B cell (primary cell): ENCODE measurements at regions not wholly inside any gene's neighbourhood (a gene's known extent, or its start where the extent isn't known, plus 50 kb on each side); places are given as distances from the start of the nearest gene placed in this dataset.

Experiments
- ATAC-seq: fragments of 200-7000 bp; cut with Tn5 transposase; one replicate; pipeline ENCODE4 v1.10.0; 2021; ENCODE audit warnings: low read depth, mild to moderate bottlenecking, moderate number of reproducible peaks, moderate library complexity
- CTCF ChIA-PET: fragments of 350-600 bp; sonication (Branson Sonifier 250); formaldehyde crosslinking; loops from one replicate; lab custom pipeline; 2021; ENCODE audit warnings: antibody characterized with exemption, inconsistent platforms; lab: Charles Lee
- POLR2A ChIA-PET: fragments of 350-600 bp; sonication (Branson Sonifier 250); formaldehyde crosslinking; loops from one replicate; lab custom pipeline; 2021; ENCODE audit warnings: antibody characterized with exemption; lab: Charles Lee
- DNase-seq: peaks from one replicate; pipeline ENCODE4 v3.0.0; 2013
- H2AFZ ChIP-seq: 2 replicates; pipeline ENCODE4 v1.6.1; 2012; ENCODE audit warnings: mild to moderate bottlenecking, low read depth, low read length; ENCODE audit not compliant: insufficient read depth, poor library complexity, severe bottlenecking
- H3K27ac ChIP-seq, 2 donors: 1 replicate in 1 of 2; 2 replicates in 1 of 2; pipeline ENCODE4 v1.5.1; 2012 to 2013; ENCODE audit warnings: low read length in 2 of 2, mild to moderate bottlenecking in 2 of 2, moderate library complexity in 1 of 2
- H3K27me3 ChIP-seq, 4 experiments: fragments of 200-600 bp in 1 of 4; sonication (generic) in 1 of 4; replicated peaks in 1 of 4; 1 replicate in 2 of 4; 2 replicates in 2 of 4; pipeline versions ENCODE4 v1.6.1 to v1.7.0; 2013 to 2016; ENCODE audit warnings: low read length in 3 of 4, mild to moderate bottlenecking in 2 of 4, mixed read lengths in 1 of 4, moderate library complexity in 1 of 4; ENCODE audit not compliant: insufficient read depth in 4 of 4, control insufficient read depth in 3 of 4; ENCODE audit errors: control extremely low read depth in 1 of 4
- H3K36me3 ChIP-seq, 2 experiments: replicated peaks in 1 of 2; 1 replicate in 1 of 2; 2 replicates in 1 of 2; pipeline versions ENCODE4 v1.6.1 to v1.7.1; 2013; ENCODE audit warnings: low read length in 1 of 2; ENCODE audit not compliant: insufficient read depth in 2 of 2, control insufficient read depth in 1 of 2; ENCODE audit errors: control extremely low read depth in 1 of 2, extremely low read depth in 1 of 2
- H3K4me1 ChIP-seq, 2 donors: fragments of 200-600 bp in 1 of 2; sonication (generic) in 1 of 2; 1 replicate in 1 of 2; 2 replicates in 1 of 2; pipeline versions ENCODE4 v1.5.1 to v1.6.1; 2013 to 2017; ENCODE audit warnings: low read length in 2 of 2; ENCODE audit not compliant: control insufficient read depth in 2 of 2, insufficient read depth in 2 of 2
- H3K4me2 ChIP-seq: replicated peaks from 2 replicates; pipeline ENCODE3; 2012; ENCODE audit warnings: mild to moderate bottlenecking, low read depth, low read length; ENCODE audit not compliant: poor library complexity, severe bottlenecking
- H3K4me3 ChIP-seq, 5 experiments: fragments of 200-600 bp in 1 of 5; sonication (generic) in 1 of 5; 1 replicate in 3 of 5; 2 replicates in 2 of 5; pipeline versions ENCODE4 v1.5.1 to v1.7.0; 2011 to 2016; ENCODE audit warnings: low read length in 4 of 5, mild to moderate bottlenecking in 4 of 5, low read depth in 2 of 5, control low read depth in 1 of 5, moderate library complexity in 1 of 5; ENCODE audit not compliant: insufficient read depth in 1 of 5; ENCODE audit errors: control extremely low read depth in 1 of 5, extremely low read depth in 1 of 5
- H3K79me2 ChIP-seq: fragments of 200-600 bp; sonication (generic); one replicate; pipeline ENCODE4 v1.6.0; 2016; ENCODE audit warnings: low read length; ENCODE audit not compliant: control insufficient read depth, insufficient read depth
- H3K9ac ChIP-seq: fragments of 200-600 bp; sonication (generic); 2 replicates; pipeline ENCODE4 v1.6.1; 2017; ENCODE audit warnings: mild to moderate bottlenecking, low read length, moderate library complexity
- H3K9me3 ChIP-seq, 3 donors: one replicate each; pipeline versions ENCODE4 v1.6.1 to v1.7.1; 2013; ENCODE audit warnings: low read length in 2 of 3; ENCODE audit not compliant: control insufficient read depth in 2 of 3, insufficient read depth in 1 of 3; ENCODE audit errors: control extremely low read depth in 1 of 3
- H4K20me1 ChIP-seq: 2 replicates; pipeline ENCODE4 v1.6.0; 2012; ENCODE audit warnings: mild to moderate bottlenecking, low read length; ENCODE audit not compliant: insufficient read depth, control insufficient read depth, poor library complexity, severe bottlenecking
- H3K27ac Mint-ChIP-seq: one replicate; pipeline ENCODE4 v1.8.0; 2021; ENCODE audit warnings: mixed read lengths
- H3K27me3 Mint-ChIP-seq: one replicate; pipeline ENCODE4 v1.8.0; 2021; ENCODE audit warnings: mixed read lengths
- H3K4me1 Mint-ChIP-seq: one replicate; pipeline ENCODE4 v1.8.0; 2021; ENCODE audit warnings: mixed read lengths
- H3K4me3 Mint-ChIP-seq: one replicate; pipeline ENCODE4 v1.8.0; 2021; ENCODE audit warnings: mixed read lengths
- H3K9me3 Mint-ChIP-seq: one replicate; pipeline ENCODE4 v1.8.0; 2022; ENCODE audit warnings: mixed read lengths; ENCODE audit not compliant: insufficient read depth
- EZH2 ChIP-seq: IDR thresholded peaks from 2 replicates; pipeline ENCODE4 v1.6.1; 2012; ENCODE audit warnings: borderline replicate concordance, low read depth, mild to moderate bottlenecking, moderate library complexity, low read length; ENCODE audit not compliant: insufficient read depth, poor library complexity, severe bottlenecking
- WGBS: methylation state at CpG from one replicate; pipeline ENCODE4 v1.1.5; 2013; ENCODE audit warnings: missing lambda C conversion rate; ENCODE audit not compliant: insufficient coverage; 5-methylcytosine and 5-hydroxymethylcytosine counted together
- intact Hi-C: fragments of 100-400 bp; cut with micrococcal nuclease; formaldehyde crosslinking; loops from one replicate; pipeline ENCODE4 v1.10.0; 2022
- TF ChIP-seq, protein P1 (sequence below): fragments of 200-600 bp; IDR thresholded peaks from one replicate; pipeline ENCODE4 v1.8.0; 2022; ENCODE audit warnings: antibody characterized with exemption, mild to moderate bottlenecking

DNA sequence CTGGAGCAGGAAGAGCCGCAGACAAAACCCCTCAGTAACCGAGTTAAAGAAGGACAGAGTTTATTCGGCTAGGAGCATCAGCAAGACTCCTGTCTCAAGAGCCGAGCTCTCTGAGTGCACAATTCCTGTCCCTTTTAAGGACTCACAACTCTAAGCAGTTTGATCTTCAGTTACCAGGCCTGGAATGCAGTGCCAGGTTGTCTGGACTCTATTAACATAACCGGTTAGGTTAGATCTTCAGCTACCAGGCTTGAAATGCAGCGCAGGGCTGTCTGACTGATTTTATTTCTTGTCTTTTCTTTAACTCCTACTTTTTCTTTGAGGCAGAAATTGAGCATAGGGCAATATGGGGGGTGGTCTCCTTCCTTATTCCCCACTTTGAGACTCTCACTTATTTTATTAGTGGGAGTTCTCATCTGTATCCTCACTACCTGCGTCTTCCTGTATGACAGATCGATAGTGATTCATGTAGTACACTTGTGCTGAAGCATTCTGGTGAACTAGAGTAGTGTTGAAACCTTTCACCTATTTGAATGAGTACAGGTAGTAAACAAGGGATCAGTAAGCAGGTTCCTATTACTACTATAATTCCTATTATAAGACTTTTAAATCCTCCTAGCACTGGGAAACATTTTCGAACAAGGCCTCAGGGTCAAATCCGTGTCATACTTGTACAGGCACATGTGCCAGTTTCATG is 325.0 kb downstream of the CGGBP1 start:
- H2AFZ ChIP-seq, result no peak overlapping the region
- H3K27ac ChIP-seq, result no peak overlapping the region
- TF ChIP-seq EZH2, result no peak
- TF ChIP-seq, protein P1, sequence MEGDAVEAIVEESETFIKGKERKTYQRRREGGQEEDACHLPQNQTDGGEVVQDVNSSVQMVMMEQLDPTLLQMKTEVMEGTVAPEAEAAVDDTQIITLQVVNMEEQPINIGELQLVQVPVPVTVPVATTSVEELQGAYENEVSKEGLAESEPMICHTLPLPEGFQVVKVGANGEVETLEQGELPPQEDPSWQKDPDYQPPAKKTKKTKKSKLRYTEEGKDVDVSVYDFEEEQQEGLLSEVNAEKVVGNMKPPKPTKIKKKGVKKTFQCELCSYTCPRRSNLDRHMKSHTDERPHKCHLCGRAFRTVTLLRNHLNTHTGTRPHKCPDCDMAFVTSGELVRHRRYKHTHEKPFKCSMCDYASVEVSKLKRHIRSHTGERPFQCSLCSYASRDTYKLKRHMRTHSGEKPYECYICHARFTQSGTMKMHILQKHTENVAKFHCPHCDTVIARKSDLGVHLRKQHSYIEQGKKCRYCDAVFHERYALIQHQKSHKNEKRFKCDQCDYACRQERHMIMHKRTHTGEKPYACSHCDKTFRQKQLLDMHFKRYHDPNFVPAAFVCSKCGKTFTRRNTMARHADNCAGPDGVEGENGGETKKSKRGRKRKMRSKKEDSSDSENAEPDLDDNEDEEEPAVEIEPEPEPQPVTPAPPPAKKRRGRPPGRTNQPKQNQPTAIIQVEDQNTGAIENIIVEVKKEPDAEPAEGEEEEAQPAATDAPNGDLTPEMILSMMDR, result no peak
- H3K4me1 Mint-ChIP-seq, result no peaks in the 10 kb centered on the region
- H3K27ac Mint-ChIP-seq, result no peak overlapping the region
- no peak overlapping the region for H3K9ac ChIP-seq
- POLR2A ChIA-PET, result no interaction called here
- H3K9me3 Mint-ChIP-seq, result no peaks in the 10 kb centered on the region
- H3K4me3 ChIP-seq, result no peak overlapping the region
- H3K9me3 ChIP-seq, result no peaks in the 10 kb centered on the region
- H3K79me2 ChIP-seq, result no peaks in the 10 kb centered on the region
- H3K4me1 ChIP-seq, result no peaks in the 10 kb centered on the region
- intact Hi-C loops, result no loop called here
- CTCF ChIA-PET, result no interaction called here
- H3K36me3 ChIP-seq, result no peaks in the 10 kb centered on the region
- H4K20me1 ChIP-seq, result no peaks in the 10 kb centered on the region
- no peak for DNase-seq
- H3K4me2 ChIP-seq, result no peak overlapping the region
- 94% methylated on average over 5 of the region's 10 CpGs for WGBS
- H3K27me3 Mint-ChIP-seq, result no peaks in the 10 kb centered on the region
- ATAC-seq, result no peak
- no peak overlapping the region for H3K4me3 Mint-ChIP-seq
- H3K27me3 ChIP-seq, result no peaks in the 10 kb centered on the region

DNA sequence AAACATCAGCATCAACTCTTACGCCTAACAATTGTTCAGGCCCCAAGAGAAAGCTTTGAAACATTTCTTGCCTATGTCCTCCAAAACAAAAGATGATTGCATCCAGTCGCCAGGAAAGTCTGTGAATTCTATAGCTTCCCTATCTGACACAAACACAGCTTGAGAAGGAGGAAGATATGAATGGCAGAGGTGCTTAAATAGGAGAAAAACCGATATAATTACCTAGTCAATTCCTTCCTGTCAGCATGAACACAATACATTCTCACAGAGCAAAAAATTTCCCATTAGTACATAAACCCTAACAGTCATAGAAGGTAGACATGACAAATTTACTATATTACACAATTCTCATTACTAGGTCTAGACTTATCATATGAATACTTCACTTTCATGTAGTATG is 326.5 kb downstream of the CGGBP1 start:
- no peaks in the 10 kb centered on the region for H4K20me1 ChIP-seq
- Mint-ChIP-seq H3K27ac (no peak overlapping the region), H3K4me3 (no peak overlapping the region), H3K9me3 (no peaks in the 10 kb centered on the region), H3K27me3 (no peaks in the 10 kb centered on the region), H3K4me1 (no peaks in the 10 kb centered on the region)
- no peak overlapping the region for H2AFZ ChIP-seq
- H3K27ac ChIP-seq, result no peak overlapping the region
- CTCF ChIA-PET, result no interaction called here
- no peak overlapping the region for H3K9ac ChIP-seq
- H3K4me3 ChIP-seq, result no peak overlapping the region
- no CpG with 5 or more reads among the region's 3 CpGs for WGBS
- H3K27me3 ChIP-seq, result no peaks in the 10 kb centered on the region
- no peak for ATAC-seq
- H3K9me3 ChIP-seq, result no peaks in the 10 kb centered on the region
- intact Hi-C loops, result no loop called here
- H3K4me1 ChIP-seq, result no peaks in the 10 kb centered on the region
- TF ChIP-seq, protein P1, result no peak
- no peak for TF ChIP-seq EZH2
- DNase-seq, result no peak
- no peaks in the 10 kb centered on the region for H3K79me2 ChIP-seq
- no peak overlapping the region for H3K4me2 ChIP-seq
- POLR2A ChIA-PET, result no interaction called here
- no peaks in the 10 kb centered on the region for H3K36me3 ChIP-seq
